H7 (cell line): ENCODE measurements at regions not wholly inside any gene's neighbourhood (a gene's known extent, or its start where the extent isn't known, plus 50 kb on each side); places are given as distances from the start of the nearest gene placed in this dataset.
"Not testable (repeated sequence)": the region's sequence is repeated elsewhere in the genome, so short reads cannot be mapped to it uniquely, and the experiment has no call there.

Source experiments
- DNase-seq: peaks from one replicate; pipeline ENCODE4 v3.0.0; 2012
- H3K27me3 ChIP-seq: 2 replicates; pipeline ENCODE4 v1.6.0; 2011; ENCODE audit warnings: mild to moderate bottlenecking, low read length; ENCODE audit not compliant: control insufficient read depth, insufficient read depth
- H3K36me3 ChIP-seq: replicated peaks from 2 replicates; pipeline ENCODE4 v1.5.1; 2011; ENCODE audit warnings: low read length; ENCODE audit not compliant: control insufficient read depth, insufficient read depth
- H3K4me3 ChIP-seq: 2 replicates; pipeline ENCODE4 v1.5.1; 2011; ENCODE audit warnings: low read depth, mild to moderate bottlenecking, control low read depth, low read length, moderate library complexity; ENCODE audit not compliant: insufficient read depth

DNA sequence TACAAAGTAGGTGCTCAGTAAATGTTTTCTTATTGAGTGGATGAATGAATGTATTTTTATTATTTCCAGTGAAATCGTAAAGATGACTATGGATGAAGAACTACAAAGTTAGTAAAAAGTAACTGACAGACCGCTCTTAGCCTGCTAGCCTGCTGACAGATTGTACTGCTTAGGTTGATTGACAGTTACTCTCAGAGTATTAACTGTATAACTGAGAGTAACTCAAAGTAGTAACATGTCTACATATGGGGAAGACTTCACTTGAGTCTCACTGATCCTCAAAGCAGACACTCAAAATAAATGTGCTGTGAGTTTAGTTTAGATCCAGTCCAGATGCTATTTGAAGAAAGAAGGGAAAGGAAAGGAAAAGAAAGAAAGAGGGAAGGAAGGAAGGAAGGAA lies 272.3 kb upstream of the AMIGO2 start:
- Histone ChIP-seq H3K27me3 (no peaks in the 10 kb centered on the region), H3K36me3 (no peaks in the 10 kb centered on the region), H3K4me3 (no peak overlapping the region)
- DNase-seq = no peak

DNA sequence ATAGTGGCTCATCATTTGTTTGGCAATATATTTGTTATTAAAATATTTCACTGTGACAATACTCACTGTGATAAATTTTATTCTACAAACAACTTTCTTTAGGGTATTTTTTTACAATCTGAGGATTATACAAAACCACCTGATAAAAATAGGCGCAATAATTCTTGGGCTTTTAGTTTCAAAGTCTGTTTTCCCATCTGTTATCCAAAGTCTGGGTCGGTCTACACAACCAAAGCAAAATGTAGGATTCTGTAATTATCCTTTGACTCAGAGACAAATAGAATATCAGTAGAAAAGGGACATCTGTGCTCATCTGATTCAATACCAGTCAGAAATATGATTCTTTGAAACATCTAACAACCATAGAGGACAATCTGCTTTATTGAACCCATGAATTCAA lies 271.8 kb upstream of the AMIGO2 start:
- Histone ChIP-seq H3K4me3 (no peak overlapping the region), H3K27me3 (no peaks in the 10 kb centered on the region), H3K36me3 (no peaks in the 10 kb centered on the region)
- no peak for DNase-seq

DNA sequence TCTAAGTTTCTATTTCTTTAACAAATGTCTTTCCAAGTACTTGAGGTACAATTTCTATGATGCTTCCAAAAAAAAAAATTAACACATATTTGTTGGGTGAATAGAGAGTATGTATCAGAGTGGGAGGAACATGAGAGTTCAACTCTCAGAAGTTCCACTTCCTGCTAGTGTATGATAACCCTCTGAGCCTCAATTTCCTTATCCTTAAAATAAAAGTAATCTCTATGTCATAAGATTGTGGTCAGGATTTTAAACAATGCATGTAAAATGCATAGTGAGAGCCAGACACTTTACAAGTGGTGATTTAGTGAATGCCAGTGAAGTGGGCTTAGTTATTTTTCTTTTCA lies 270.3 kb upstream of the AMIGO2 start:
- H3K4me3 ChIP-seq = no peak overlapping the region

DNA sequence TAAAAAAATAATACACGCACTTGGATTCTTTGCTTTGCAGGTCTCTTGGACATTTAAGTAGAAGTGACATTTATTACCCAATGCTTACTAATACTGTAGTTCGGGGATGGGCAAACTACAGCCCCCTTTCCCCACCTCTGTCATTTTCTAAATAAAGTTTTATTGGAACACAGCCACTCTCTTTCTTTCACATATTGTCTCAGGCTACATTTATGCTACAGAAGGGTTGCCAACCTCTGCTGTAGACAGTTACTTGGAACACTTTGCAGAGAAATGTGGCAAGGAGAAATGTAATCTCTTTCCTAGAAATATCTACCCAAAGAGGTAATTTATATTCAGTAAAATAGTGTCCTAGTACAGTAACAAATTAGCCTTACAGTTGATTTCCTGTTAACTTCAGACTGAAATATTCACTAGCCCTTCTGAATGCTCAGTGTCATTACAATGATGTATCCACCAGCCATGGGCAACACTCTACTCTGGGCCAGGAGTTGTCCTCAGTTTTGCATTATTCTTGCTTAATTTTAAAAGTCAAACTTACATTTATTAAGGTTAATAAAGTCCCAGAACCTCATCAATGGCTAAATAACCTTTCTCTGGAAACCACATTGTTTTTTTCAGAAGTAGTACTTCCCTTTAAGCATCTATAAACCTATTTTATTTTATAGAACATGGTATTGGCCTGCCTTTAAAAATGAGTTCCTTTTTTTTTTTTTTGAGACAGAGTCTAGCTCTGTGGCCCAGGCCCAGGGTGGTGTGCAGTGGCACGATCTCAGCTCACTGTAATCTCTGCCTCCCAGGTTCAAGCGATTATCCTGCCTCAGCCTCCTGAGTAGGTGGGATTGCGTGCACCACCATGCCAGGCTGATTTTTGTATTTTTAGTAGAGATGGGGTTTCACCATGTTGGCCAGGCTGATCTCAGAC lies 269.6 kb upstream of the AMIGO2 start:
- H3K36me3 ChIP-seq = no peaks in the 10 kb centered on the region
- no peaks in the 10 kb centered on the region for H3K27me3 ChIP-seq
- DNase-seq = no peak
- no peak overlapping the region for H3K4me3 ChIP-seq

More for the DNA sequence above, 270.3 kb upstream of the AMIGO2 start:
- no peaks in the 10 kb centered on the region for H3K36me3 ChIP-seq
- no peaks in the 10 kb centered on the region for H3K27me3 ChIP-seq
- DNase-seq = no peak

DNA sequence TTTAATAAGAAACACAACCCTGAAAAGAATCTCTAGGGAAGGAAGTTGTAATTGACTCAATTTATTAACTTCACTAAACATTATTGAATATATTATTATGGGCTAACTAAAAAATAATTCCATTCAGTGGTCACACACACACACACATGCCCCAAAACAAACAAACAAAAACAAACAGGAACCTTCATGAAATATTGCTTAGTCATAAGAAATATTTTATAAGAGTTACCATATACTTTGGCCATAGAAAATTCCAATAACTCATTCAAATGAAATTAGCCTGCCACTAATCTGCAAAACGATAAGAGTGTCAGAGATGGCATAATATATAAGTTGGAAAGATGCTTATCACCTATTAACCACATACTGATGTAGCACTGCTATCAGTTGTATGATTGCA lies 268.4 kb upstream of the AMIGO2 start:
- no peaks in the 10 kb centered on the region for H3K36me3 ChIP-seq

DNA sequence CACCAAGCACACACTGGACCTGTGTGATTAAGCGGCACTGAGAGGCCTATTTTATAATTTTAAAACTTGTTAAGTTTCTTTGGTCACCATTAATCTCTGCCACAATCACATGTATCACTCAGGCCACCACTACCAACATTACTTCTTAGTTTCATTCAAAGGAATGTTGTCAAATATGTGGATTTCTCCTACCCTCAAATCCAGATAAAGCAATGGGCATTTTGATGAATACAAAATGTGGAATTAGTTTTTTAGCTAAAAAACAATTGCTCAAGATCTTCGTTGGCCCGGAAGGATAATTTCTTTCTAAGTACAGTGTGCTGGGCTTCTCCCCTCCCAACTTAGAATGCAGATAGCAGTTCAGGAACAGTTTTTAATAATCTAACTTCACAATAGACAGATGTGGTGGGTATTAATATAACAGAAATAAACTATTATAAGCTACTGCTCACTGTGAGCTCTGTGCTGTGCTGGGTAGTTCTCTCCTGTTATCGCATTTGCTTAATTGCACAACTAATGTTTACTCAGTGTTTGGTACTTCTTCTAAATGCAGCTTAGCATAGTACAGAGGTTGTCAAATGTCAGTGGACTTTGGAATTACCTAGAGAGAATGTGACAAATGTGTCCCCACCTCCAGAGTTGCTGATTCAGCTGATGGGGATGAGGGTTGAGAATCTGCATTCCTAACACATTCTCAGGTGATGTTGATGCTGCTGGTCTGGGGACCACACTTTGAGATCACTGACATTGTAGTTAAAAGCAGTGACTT lies 266.7 kb upstream of the AMIGO2 start:
- no peaks in the 10 kb centered on the region for H3K36me3 ChIP-seq
- H3K4me3 ChIP-seq = no peak overlapping the region
- H3K27me3 ChIP-seq = no peaks in the 10 kb centered on the region
- no peak for DNase-seq

More for the DNA sequence above, 268.4 kb upstream of the AMIGO2 start:
- DNase-seq = no peak
- no peak overlapping the region for H3K4me3 ChIP-seq
- H3K27me3 ChIP-seq = no peaks in the 10 kb centered on the region

DNA sequence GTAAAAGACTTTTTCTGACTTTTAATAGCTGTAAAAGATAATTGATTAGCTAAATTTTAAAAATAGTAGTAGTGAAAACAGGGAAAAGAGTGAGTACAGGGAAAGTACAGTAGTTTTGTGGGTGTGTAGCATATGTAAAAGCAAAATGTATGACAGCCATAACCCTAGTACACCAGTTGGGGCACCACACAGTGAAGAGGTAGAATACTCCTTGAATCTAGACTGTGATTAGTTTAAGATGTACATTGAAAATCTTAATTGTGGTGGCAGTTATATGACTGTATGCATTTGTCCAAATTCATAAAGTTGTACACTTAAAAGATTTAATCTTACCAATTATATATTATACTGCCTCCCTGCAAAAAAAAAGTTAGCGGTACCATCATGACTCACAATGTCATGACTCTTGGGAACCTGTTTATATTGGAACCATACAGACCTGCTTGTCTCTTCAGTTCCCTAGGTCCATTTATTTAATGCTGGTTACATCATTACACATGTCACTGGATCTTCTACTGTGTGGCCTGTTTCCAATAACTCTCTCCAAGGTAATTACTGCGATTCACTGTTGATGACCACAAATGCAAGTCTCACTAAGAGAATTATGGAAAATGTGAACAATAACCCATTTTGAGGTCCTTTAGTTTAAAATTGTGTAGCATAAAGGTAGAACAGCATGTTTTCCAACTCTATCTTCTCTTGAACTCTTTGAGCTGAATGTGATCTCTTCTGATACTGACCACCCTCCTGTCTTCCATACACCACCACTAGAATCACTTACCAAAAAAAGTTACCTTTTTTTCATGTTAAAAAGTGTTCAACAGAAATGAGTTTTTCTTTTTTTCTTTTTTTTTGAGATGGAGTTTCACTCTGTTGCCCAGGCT lies 264.2 kb upstream of the AMIGO2 start:
- no peak for DNase-seq
- Histone ChIP-seq H3K4me3 (no peak overlapping the region), H3K36me3 (no peaks in the 10 kb centered on the region), H3K27me3 (no peaks in the 10 kb centered on the region)

DNA sequence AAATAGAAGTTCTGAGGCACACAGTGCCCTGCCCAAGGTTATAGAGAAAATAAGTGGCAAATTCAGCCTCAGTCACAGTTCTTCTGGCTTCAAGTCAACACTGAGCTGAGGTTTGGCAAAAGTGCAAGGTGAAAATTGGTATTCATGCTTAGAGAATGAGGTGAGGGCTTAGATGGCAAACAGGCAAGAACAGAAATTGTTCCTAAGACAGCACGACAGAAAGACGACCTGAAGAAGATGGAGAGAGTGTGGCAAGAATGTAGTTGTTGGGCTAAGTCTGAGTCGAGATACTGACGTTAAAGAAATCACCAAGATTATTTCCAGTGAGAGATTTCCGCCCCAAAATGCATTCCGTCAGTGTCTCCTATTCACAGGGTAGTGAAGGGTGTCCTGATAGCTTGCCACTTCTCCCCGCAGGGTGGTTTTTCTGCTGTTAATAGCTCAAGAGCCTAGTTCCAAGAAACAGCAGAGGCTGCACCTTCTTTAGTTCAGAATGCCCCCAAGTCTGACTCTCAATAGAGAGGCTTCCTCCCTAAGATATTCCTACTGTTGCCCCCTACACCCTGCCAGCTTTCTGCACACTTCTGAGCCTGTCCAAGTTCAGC lies 260.8 kb upstream of the AMIGO2 start:
- Histone ChIP-seq H3K27me3 (no peaks in the 10 kb centered on the region), H3K4me3 (no peak overlapping the region), H3K36me3 (no peaks in the 10 kb centered on the region)
- DNase-seq = no peak

DNA sequence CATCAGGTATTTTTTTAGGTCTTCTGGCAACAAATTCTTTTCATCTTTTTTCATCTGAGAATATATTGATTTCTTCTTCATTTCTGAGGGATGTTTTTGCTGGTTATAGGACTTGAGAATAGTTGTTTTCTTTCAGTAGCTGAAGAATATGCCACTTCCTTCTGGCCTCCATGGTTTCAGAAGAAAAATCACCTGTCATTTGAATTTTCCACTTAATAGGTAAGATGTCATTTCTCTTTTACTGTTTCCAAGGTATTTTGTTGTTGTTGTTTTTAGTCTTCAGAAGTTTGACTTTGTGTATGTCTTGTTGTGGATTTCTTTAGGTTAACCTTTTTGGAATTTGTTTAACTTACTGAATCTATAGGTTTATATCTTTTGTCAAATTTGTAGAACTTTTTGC lies 257.8 kb upstream of the AMIGO2 start:
- no peaks in the 10 kb centered on the region for H3K36me3 ChIP-seq
- no peak overlapping the region for H3K4me3 ChIP-seq
- no peak for DNase-seq
- H3K27me3 ChIP-seq = no peaks in the 10 kb centered on the region

DNA sequence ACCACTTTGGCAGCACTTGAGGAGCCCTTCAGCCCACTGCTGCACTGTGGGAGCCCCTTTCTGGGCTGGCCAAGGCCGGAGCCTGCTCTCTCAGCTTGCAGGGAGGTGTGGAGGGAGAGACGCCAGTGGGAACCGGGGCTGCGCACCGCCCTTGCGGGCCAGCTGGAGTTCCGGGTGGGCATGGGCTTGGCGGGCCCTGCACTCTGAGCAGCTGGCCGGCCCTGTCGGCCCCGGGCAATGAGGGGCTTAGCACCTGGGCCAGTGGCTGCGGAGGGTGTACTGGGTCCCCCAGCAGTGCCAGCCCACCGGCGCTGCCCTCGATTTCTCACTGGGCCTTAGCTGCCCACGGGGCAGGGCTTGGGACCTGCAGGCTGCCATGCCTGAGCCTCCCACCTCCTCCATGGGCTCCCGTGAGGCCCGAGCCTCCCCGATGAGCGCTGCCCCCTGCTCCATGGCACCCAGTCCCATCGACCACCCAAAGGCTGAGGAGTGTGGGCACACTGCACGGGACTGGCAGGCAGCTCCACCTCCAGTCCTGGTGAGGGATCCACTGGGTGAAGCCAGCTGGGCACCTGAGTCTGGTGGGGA lies 253.6 kb upstream of the AMIGO2 start:
- not testable (repeated sequence) for H3K27me3 ChIP-seq, H3K36me3 ChIP-seq, H3K4me3 ChIP-seq, DNase-seq

DNA sequence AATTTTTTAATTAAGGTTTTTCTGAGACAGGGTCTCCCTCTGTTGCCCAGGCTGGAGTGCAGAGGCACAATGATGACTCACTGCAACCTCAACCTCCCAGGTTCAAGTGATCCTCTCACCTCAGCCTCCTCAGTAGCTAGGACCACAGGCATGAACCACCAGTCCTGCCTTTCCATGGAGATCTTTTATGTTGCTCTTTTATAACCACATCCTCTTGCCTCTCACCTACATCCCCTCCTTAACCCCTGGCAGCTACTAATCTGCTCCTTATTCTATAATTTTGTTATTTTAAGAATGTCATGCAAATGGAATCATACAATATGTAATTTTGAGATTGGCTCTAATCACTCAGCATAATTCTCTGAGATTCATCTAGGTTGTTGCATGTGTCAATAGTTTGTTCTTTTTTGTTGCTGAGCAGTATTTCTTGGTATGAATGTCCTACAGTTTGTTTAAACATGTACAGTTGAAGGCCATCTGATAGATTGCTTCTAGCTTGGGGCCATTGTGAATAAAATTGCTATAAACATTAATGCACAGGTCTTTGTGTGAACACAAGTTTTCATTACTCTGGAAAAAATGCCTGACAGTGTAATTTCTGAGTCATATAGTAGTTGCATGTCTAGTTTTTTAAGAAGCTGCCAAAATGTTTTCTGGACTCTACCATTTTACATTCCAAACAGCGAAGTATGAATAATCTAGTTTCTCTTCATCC lies 249.2 kb upstream of the AMIGO2 start:
- no peak overlapping the region for H3K4me3 ChIP-seq
- no peaks in the 10 kb centered on the region for H3K36me3 ChIP-seq
- H3K27me3 ChIP-seq = no peaks in the 10 kb centered on the region
- no peak for DNase-seq

DNA sequence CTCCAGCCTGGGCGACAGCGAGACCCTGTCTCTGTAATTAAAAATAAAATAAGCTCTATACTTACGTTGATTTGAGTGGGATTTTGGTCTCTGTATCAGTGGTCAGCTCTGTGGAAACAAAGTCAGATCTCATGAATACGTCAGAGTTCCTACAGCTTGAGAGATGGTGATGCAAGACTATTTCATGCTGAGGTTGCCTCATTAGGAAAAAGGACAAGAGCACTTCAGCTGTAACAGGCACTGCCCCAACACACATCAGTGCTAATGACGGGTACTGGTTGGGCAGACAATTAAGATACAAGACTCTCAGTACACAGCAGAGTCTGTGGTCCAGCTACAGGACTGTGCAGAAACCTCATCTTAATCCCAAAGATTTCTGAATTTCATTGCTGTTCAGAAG lies 246.4 kb upstream of the AMIGO2 start:
- no peaks in the 10 kb centered on the region for H3K36me3 ChIP-seq

DNA sequence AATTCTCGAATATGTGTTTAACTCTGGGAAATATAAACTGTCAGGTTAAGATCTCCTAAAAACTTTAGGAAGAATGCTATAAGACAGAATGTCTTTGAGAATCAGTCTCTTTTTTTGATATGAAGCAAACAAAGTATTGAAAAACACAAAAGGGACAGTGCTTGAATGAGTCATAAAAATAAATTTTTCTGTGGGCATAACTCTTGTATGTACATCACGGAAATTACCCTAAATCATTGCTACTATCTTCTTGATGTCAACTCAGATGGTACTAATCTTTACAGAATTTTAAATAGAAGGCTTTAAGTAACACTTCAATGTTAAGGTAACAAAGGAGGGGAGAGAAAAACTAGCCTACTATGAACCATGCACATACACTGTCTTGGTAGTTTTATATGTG lies 244.0 kb upstream of the AMIGO2 start:
- H3K36me3 ChIP-seq = no peaks in the 10 kb centered on the region
- H3K4me3 ChIP-seq = no peak overlapping the region
- H3K27me3 ChIP-seq = no peaks in the 10 kb centered on the region
- DNase-seq = no peak

More for the DNA sequence above, 246.4 kb upstream of the AMIGO2 start:
- H3K27me3 ChIP-seq = no peaks in the 10 kb centered on the region
- H3K4me3 ChIP-seq = no peak overlapping the region
- DNase-seq = no peak
